ENCODE measurements at regions not wholly inside any gene's neighbourhood (a gene's known extent, or its start where the extent isn't known, plus 50 kb on each side); places are given as distances from the start of the nearest gene placed in this dataset.

DNA sequence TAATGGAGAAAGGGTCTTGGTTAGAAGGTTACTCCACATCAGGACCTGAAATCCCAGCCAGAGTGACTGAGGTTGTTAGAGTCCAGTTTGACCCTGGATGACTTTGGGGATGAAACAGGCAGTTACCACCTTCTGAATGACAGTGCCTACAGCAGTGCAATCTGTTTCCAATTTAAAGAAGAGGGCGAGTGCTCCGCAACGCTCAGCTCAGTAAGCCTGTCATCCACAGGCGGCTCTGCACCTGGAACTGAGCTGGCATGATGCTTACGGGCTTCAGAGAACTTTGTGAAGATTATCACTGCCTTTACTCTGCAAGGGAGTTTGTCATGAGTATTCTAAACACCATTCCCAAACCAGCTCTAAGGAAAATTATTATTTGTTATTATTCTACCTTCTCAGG is 127.7 kb upstream of the SLC24A5 start:
- no peak overlapping the region for H3K4me3 ChIP-seq (ENCODE audit: low read depth, low read length)
- no peak for TF ChIP-seq CTCF (IDR thresholded peaks at IDR 0.05; ENCODE audit: insufficient read depth, low read length)
- DNase-seq (ENCODE audit: low read depth): no peak

DNA sequence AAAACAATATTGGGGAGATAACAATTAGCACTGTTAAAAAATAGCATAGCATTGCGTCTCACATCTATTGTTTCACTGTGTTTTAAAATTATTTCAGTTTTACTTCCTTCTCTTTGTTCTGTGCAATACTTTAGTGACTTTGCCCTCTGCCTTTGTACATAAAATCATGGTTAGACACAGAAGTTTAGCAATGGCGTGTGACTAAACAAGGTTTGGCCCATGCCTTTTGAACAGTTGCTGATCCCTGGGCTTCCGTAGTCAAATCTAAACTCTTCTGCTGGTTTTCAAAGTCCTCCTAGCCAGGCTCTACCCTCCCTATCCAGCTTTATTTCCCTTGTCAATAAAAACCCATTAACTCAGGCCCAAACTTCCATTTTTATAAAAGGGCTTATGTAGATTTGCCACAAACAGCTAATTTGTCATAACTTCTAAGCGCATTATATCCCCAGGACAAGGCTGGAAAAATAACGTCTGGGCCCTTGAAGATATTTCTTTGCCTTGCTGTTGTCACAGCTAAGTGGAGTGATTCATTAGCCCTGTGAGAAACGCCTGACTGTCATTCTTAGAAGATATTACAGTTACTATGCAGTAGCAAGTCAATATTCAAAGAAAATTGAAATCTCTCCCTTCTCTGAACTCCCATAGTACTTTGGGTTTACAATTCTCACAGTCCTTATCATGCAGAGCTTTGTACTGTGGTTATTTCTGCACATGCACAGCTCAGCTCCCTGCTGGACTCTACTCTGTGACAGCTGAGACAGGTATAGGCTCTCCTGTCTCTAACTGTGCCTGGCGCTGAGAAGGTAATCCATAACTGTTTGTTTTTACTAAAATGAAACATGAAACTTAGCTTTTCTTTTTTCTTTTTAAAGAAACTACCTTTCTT is 123.4 kb upstream of the SLC24A5 start:
- no peak for TF ChIP-seq CTCF (IDR thresholded peaks at IDR 0.05; ENCODE audit: insufficient read depth, low read length)
- no peak overlapping the region for H3K4me3 ChIP-seq (ENCODE audit: low read depth, low read length)
- DNase-seq (ENCODE audit: low read depth): no peak

- H3K4me3 ChIP-seq (ENCODE audit: low read depth, low read length): no peak overlapping the region
- no peak for DNase-seq (ENCODE audit: low read depth)
- no peak for TF ChIP-seq CTCF (IDR thresholded peaks at IDR 0.05; ENCODE audit: insufficient read depth, low read length)
Observed at GRCh38 chr15:47998619-47999019, 122.2 kb upstream of the SLC24A5 start.

GRCh38 chr15:48001393-48002039 is 119.3 kb upstream of the SLC24A5 start:
- no peak overlapping the region for H3K4me3 ChIP-seq (ENCODE audit: low read depth, low read length)
- no peak for DNase-seq (ENCODE audit: low read depth)
- TF ChIP-seq CTCF (IDR thresholded peaks at IDR 0.05; ENCODE audit: insufficient read depth, low read length): no peak

DNA sequence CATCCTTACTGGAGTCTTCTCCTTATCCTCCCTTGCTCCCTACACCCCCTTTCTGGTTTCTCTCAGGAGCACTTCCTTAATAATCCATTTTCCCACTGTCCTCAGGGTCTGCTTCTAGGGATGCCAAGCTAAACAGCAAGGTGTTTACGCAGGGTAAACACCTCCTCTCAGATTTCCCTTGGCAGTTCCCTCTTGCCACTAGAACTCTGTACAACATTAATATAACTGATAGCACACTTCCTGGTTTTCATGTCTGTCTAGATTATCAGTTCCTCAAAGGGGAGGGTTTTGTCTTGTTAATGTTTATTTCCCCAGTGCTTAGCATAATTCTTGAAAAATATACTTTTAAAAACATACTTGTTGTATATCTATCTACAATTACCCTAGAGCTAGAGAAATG is 118.0 kb upstream of the SLC24A5 start:
- no peak overlapping the region for H3K4me3 ChIP-seq (ENCODE audit: low read depth, low read length)
- DNase-seq (ENCODE audit: low read depth): no peak
- TF ChIP-seq CTCF (IDR thresholded peaks at IDR 0.05; ENCODE audit: insufficient read depth, low read length): no peak

GRCh38 chr15:48003441-48003840 is 117.3 kb upstream of the SLC24A5 start:
- no peak for DNase-seq (ENCODE audit: low read depth)
- TF ChIP-seq CTCF (IDR thresholded peaks at IDR 0.05; ENCODE audit: insufficient read depth, low read length): no peak
- no peak overlapping the region for H3K4me3 ChIP-seq (ENCODE audit: low read depth, low read length)
